Fibroblast of skin of right biceps (primary cell): ENCODE measurements at regions not wholly inside any gene's neighbourhood (a gene's known extent, or its start where the extent isn't known, plus 50 kb on each side); places are given as distances from the start of the nearest gene placed in this dataset.

Experiments used
- DNase-seq: peaks from one replicate; pipeline ENCODE4 v3.0.0-alpha.2; 2013

- DNase-seq: peak; percentile 85
These were observed 51.1 kb upstream of the EED start for GRCh38 chr11:86193297-86194095.

DNA sequence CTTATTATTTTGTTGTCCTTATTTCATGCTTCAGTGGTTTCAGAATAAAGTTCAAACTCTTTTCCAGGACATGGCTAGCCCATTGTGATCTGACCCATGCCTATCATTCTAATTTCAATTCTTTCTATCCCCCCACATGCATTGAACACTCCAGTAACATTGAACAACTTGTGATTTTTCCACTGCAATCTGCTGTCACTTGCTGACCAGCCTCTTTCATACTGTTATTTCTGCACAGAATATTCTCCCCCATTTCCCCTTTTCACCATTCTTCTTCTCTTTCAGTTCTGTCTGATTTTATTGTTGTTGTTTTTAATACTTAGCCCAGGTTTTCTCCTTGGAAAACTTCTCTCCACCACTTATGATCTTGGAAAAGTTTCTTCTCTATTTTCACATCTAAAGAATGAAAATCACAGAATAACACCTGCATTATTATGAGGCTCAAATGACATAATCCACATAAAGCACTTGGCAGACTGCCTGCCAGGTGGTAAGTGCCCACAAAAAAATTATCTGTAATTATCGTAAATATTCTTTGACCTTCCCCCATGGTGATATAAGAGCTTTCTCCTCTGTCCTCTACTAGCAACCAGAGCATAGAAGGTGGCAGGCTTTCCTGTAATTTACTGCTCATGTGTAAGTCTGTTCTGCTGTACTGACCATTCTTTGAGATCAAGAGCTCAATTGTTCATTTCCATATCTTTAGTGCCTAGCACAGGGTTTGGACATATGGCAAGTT lies 51.9 kb upstream of the EED start:
- no peak for DNase-seq

DNA sequence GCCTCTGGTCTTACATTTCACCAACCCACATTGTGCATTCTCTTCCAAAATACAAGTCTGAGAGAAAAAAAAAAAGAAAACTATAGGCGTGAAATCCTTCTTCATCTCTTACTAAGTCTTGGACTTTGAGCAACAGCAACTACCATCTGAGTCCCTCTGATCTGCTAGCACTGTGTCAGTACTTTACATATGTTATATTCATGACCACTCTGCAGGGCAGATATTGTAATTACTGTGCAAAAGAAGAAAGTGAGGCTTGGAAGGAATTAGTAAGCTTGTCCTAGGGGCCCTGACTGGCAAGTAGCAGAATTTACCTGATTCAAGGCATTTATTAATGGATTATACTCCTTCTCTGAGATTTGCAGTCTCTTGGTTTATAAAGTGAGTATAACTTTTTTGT lies 52.7 kb upstream of the EED start:
- DNase-seq: no peak

- no peak for DNase-seq
These were observed 57.5 kb upstream of the EED start for GRCh38 chr11:86187027-86187426.

- no peak for DNase-seq
These were observed 58.2 kb upstream of the EED start for GRCh38 chr11:86186386-86186785.

DNA sequence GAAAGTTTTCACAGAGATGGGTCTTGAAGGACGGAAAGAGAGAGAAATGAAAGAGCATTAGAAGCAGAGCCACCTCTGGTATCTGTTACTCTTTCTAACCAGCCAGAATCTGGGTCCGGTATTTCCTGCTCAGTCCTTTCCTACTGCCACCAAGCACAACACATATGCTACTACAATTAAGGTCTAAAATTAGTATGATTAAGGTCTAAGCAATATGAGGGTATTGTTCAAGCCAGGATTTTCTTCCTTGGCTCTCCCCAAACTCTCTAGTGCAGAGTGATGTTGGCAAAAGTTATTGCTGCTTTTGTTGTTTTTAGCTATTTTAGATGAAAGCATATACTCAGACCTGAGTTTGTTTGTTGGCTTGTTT lies 59.2 kb upstream of the EED start:
- DNase-seq: no peak

- no peak for DNase-seq
These were observed 59.7 kb upstream of the EED start for GRCh38 chr11:86184728-86185380.

- peak; percentile 41 for DNase-seq
These were observed 60.9 kb upstream of the EED start for GRCh38 chr11:86183694-86184093.

GRCh38 chr11:86182976-86183584 lies 61.5 kb upstream of the EED start:
- no peak for DNase-seq

- no peak for DNase-seq
These were observed 63.2 kb upstream of the EED start for GRCh38 chr11:86181379-86181778.

GRCh38 chr11:86180851-86181250 lies 63.7 kb upstream of the EED start:
- DNase-seq: no peak

GRCh38 chr11:86180423-86180822 lies 64.1 kb upstream of the EED start:
- DNase-seq: no peak

DNA sequence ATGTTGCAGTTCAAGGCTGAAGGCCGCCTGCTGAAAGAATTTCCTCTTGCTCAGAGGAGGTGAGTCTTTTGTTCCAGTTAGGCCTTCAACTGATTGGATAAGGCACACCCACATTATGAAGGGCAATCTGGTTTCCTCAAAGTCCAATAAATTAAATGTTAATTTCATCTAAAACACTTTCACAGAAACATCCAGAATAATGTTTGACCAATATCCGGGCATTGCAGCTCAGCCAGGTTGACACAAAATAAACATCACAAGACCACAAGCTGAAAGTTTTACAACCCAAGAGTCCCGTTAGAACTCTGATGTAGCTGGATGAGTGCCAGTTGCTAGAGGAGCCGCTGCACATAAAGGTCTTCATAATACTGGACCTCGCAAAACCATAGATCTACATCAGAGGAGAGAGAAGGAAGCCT lies 64.9 kb upstream of the EED start:
- DNase-seq: no peak

GRCh38 chr11:86177302-86177701 lies 67.3 kb upstream of the EED start:
- DNase-seq: no peak

DNA sequence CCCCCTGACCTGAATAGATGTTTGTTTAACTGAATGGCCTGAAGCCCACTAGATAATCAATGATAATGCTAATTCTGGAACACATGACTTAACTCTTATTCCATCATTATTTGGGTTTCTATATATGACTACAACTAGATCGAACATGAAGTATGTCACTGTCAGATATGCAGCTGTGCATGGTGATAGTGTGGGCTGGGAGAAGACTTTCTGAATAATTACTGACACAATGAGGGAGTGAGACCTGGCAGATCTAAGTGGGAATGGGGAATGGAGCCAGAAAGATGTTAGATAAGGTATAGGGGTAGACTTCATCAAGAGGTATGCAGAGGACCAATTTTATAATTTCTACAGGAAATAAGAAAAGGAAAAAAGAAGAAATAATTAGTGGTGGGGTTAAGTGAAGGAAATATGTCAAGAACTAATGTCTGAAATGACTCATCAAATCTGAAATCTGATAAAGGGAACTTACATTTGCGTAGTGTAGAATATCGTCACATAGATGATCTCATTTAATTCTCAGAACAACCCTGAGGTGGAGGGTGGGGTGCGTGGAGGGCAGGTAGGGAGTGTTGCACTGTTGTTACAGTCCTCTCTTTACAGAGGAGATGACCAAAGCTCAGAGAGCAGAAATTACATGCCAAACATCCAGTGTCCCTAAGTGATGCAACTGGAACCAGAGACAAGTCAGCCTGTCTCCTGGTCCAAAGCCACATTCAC lies 68.2 kb upstream of the EED start:
- DNase-seq: peak; percentile 46

DNA sequence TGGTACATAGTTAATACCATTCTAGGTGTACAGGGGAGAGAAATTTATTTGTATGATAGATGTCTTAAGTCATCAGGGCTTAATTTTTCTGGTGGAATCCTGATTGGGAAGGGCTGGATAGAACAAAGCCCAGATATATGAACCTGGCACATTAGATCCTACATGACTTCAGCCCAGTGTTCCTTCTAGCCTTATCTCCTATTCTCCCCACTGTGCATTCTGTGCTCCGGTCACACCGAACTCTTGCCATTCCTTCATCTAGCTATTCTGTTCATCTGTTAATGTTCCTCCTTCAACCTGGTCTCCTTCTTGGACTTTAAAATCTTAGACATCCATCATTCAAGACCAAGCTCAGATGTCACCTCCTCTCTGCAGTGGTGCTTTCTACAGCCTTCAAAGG lies 68.9 kb upstream of the EED start:
- no peak for DNase-seq

DNA sequence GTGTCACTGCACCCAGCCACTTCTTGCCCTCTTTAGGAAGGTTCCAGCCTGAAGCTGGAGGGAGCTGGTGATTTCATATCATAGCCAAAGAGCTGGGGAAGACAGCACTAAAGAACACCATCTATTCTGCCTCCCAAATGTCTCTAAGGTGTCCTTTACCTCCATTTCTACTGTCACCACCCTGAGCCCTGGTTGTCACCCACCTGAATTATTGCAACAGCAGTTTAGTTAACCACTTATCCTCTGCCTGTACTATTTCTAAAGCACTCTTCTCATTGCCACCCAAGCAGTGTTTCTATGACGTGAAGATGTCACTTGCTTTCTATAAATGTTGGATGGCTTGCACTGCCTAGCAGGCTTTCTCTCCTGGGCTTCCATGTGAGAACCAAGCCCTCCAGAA lies 69.4 kb upstream of the EED start:
- no peak for DNase-seq

GRCh38 chr11:86174101-86175046 lies 70.2 kb upstream of the EED start:
- peak; percentile 98 for DNase-seq

DNA sequence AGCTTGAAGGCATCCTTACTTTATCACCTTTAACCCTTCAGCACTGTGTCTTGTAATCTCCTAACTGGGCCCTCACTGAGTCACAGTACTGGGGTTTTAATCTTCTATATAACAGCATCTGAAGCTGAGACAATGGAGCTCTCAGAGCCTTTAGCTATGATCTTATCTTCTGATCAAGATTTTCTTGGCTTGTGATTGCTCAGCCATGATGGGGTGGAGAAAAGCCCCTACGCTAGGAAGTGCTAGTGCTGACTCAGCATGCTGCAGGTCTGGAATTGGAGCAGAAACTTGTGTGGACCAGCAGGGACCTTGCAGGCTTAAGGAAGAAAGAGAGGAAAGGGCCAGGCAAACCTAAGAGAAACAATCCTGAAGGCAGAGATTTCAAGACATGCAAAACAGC lies 71.7 kb upstream of the EED start:
- DNase-seq: peak; percentile 72

GRCh38 chr11:86171627-86172026 lies 72.9 kb upstream of the EED start:
- no peak for DNase-seq

DNA sequence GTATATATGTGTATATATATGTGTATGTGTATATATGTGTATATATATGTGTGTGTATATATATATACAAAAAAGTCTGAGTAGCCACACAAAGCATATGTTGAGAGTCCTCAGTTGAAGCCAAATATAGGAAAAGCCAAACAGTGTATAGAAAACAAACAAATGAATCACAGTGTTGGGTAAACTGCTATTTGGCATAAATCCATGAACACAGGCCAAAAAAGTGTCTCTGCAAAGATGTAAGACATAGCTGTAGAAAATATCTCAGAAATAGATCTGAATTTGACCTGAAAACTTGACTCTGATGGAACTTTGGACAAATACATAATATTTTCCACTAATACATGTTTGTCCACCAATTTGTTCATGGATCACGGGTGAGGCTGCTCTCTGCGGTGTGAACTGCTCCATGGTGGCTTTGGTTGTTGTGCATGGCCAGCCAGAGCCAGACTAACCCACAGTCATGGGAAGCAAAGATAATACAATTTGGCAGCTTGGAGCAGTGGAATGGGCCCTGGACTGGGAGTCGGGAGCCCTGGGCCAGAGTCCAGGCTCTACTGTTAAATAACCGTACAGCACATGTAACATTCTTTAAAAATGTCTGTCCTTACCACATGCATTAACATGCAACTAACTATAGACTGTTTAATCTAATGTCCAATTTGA lies 76.9 kb upstream of the EED start:
- DNase-seq: no peak
